ENCODE measurements at regions not wholly inside any gene's neighbourhood (a gene's known extent, or its start where the extent isn't known, plus 50 kb on each side); places are given as distances from the start of the nearest gene placed in this dataset.
A peak's percentile ranks its signal among the peaks of the same experiment; 100 is the strongest.
"Not testable (repeated sequence)": the region's sequence is repeated elsewhere in the genome, so short reads cannot be mapped to it uniquely, and the experiment has no call there.

- H3K27ac Mint-ChIP-seq (ENCODE audit: low read depth), result peak overlapping the region; percentile 86
- DNase-seq (ENCODE audit: low spot score in 2 of 2) (peak; percentile 14 to 52), ATAC-seq (replicated peaks; ENCODE audit: extremely low read depth, poor library complexity, severe bottlenecking) (peak; percentile 73)
- H3K9me3 Mint-ChIP-seq, result no peaks in the 10 kb centered on the region
- peaks cover 8% of the 10 kb centered on the region for H3K27me3 Mint-ChIP-seq
- H3K4me1 Mint-ChIP-seq, result peaks cover 20% of the 10 kb centered on the region
- H3K4me3 Mint-ChIP-seq, result peak overlapping the region; percentile 79
- H3K36me3 Mint-ChIP-seq (ENCODE audit: insufficient read depth), result peaks cover 6% of the 10 kb centered on the region
These were observed 575.8 kb downstream of the DACH1 start for GRCh38 chr13:71290963-71291841.

GRCh38 chr13:71289980-71290379 lies 577.0 kb downstream of the DACH1 start:
- H3K27ac Mint-ChIP-seq (ENCODE audit: low read depth); DNase-seq (ENCODE audit: low spot score in 2 of 2); ATAC-seq (replicated peaks; ENCODE audit: extremely low read depth, poor library complexity, severe bottlenecking); H3K9me3 Mint-ChIP-seq; H3K36me3 Mint-ChIP-seq (ENCODE audit: insufficient read depth): not testable (repeated sequence)
- Mint-ChIP-seq H3K27me3 (peaks cover 20% of the 10 kb centered on the region), H3K4me3 (peak overlapping the region; percentile 79), H3K4me1 (peaks cover 20% of the 10 kb centered on the region)

DNA sequence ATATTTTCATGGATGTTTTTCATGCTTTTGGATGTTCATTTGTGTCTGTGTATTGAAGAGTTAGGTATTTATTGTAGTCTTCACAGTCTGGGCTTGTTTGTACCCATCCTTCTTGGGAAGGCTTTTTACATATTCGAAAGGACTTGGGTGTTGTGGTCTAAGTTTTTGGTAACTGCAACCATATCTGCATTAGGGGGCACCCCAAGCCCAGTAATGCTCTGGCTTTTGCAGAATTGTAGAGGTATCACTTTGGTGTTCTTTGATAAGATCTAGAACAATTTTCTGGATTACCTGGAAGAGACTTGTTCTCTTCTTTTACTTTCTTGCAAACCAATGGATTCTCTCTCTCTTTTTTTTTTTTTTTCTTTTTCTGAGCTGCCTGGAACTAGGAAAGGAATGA lies 581.3 kb downstream of the DACH1 start:
- peaks cover 20% of the 10 kb centered on the region for H3K27me3 Mint-ChIP-seq
- ATAC-seq (replicated peaks; ENCODE audit: extremely low read depth, poor library complexity, severe bottlenecking) (no peak), DNase-seq (ENCODE audit: low spot score in 2 of 2) (no peak)
- H3K4me1 Mint-ChIP-seq, result peaks cover 7% of the 10 kb centered on the region
- no peaks in the 10 kb centered on the region for H3K36me3 Mint-ChIP-seq (ENCODE audit: insufficient read depth)
- H3K9me3 Mint-ChIP-seq, result no peaks in the 10 kb centered on the region
- H3K27ac Mint-ChIP-seq (ENCODE audit: low read depth), result peak overlapping the region; percentile 29
- no peak overlapping the region for H3K4me3 Mint-ChIP-seq

- Mint-ChIP-seq H3K27me3 (no peaks in the 10 kb centered on the region), H3K36me3 (ENCODE audit: insufficient read depth) (no peaks in the 10 kb centered on the region), H3K9me3 (no peaks in the 10 kb centered on the region), H3K27ac (ENCODE audit: low read depth) (no peak overlapping the region), H3K4me1 (no peaks in the 10 kb centered on the region), H3K4me3 (no peak overlapping the region)
- ATAC-seq (replicated peaks; ENCODE audit: extremely low read depth, poor library complexity, severe bottlenecking), result no peak
- no peak for DNase-seq (ENCODE audit: low spot score in 2 of 2)
These were observed 588.5 kb downstream of the DACH1 start for GRCh38 chr13:71278512-71278911.

DNA sequence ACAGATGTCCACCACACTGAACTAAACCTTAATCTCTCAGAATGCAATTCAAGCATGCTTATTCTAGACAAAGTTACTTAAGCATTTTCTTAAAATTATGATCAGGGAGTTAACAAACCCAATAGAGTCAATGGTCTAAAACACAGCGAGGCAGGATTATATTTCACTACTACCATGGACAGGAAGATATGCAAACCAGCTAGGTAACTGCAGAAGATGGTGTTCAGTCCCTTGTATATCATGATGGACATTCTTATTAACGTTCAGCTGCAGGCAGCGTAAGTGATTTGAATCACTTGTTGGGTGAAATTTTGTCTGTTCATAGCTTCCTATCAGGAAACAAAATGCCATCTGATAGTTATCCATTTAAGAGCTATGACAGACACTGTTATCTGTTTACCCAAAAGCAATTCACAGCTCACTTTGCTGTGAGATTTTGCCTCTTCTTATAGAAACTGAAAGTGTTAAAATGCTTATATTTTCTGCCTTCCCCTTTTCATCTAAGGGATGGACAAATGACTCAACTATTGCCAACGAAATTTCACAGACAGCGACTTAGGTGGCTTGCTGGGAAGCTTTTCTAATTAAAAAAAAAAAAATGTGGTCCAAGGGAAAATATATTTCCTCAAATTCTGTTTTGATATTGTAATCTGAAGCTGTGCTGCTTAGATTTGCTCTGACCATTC lies 591.9 kb downstream of the DACH1 start:
- H3K36me3 Mint-ChIP-seq (ENCODE audit: insufficient read depth), result no peaks in the 10 kb centered on the region
- ATAC-seq (replicated peaks; ENCODE audit: extremely low read depth, poor library complexity, severe bottlenecking) (no peak), DNase-seq (ENCODE audit: low spot score in 2 of 2) (no peak)
- H3K9me3 Mint-ChIP-seq, result no peaks in the 10 kb centered on the region
- H3K27ac Mint-ChIP-seq (ENCODE audit: low read depth), result no peak overlapping the region
- H3K4me1 Mint-ChIP-seq, result no peaks in the 10 kb centered on the region
- no peak overlapping the region for H3K4me3 Mint-ChIP-seq
- no peaks in the 10 kb centered on the region for H3K27me3 Mint-ChIP-seq

DNA sequence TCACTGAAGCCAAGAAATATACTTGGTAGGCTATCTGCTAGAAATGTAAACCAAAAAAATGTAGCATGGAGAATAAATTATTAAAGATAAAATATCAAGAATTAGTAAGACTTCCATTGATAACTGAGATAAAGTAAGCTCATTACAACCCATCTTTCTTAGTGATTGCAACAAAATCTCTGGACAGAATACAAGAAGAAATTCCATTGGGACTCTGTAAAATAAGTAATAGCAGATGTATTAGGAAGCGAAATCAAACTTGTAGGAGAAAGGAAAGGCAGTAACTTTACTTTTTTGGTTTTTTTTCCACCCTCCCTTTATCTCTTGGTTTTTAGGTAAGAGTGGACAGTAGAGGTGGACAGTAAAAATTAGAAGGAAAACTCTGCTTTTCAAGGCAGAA lies 605.7 kb downstream of the DACH1 start:
- H3K4me3 Mint-ChIP-seq, result no peak overlapping the region
- no peak for DNase-seq (ENCODE audit: low spot score in 2 of 2)
- no peaks in the 10 kb centered on the region for H3K4me1 Mint-ChIP-seq
- ATAC-seq (replicated peaks; ENCODE audit: extremely low read depth, poor library complexity, severe bottlenecking), result no peak
- no peaks in the 10 kb centered on the region for H3K9me3 Mint-ChIP-seq
- no peaks in the 10 kb centered on the region for H3K27me3 Mint-ChIP-seq
- no peaks in the 10 kb centered on the region for H3K36me3 Mint-ChIP-seq (ENCODE audit: insufficient read depth)
- no peak overlapping the region for H3K27ac Mint-ChIP-seq (ENCODE audit: low read depth)

DNA sequence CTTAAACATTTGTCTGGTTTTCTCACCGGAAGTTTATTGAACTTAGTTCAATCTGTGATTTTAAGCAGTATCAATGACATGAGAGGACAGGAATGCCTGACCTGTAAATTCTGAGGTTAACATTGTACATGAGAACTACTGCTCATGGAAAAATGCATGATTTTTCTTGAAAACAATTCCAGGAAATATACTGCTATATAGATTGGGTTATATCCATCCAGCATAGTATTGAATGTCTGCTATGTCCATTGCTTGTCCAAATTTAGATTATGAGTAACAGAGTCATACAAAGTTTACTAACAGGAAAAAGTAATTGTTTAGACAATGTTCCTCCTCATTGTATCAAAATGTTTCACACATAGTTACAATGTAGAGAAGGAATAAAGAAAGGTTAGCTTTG lies 606.8 kb downstream of the DACH1 start:
- Mint-ChIP-seq H3K27me3 (no peaks in the 10 kb centered on the region), H3K4me1 (no peaks in the 10 kb centered on the region), H3K4me3 (no peak overlapping the region), H3K36me3 (ENCODE audit: insufficient read depth) (no peaks in the 10 kb centered on the region), H3K27ac (ENCODE audit: low read depth) (no peak overlapping the region), H3K9me3 (no peaks in the 10 kb centered on the region)
- no peak for ATAC-seq (replicated peaks; ENCODE audit: extremely low read depth, poor library complexity, severe bottlenecking)
- no peak for DNase-seq (ENCODE audit: low spot score in 2 of 2)

DNA sequence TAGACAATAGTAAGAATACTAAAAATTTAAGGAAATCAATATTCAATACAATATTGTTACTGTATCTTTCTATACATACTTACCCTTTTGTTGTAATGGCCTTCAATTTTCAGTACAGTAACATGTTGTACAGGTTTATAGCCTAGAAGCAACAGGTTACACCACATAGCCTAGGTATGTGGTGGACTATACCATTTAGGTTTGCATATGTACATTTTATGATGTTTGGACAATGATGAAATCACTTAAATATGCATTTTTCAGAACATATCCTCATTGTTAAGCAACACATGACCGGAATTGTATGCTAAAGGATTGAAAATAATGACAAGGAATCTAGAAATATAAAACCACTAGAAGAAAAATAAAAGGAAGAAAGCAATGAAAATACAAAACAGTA lies 611.4 kb downstream of the DACH1 start:
- no peaks in the 10 kb centered on the region for H3K9me3 Mint-ChIP-seq
- no peak overlapping the region for H3K4me3 Mint-ChIP-seq
- H3K27me3 Mint-ChIP-seq, result no peaks in the 10 kb centered on the region
- DNase-seq (ENCODE audit: low spot score in 2 of 2) (no peak), ATAC-seq (replicated peaks; ENCODE audit: extremely low read depth, poor library complexity, severe bottlenecking) (no peak)
- H3K27ac Mint-ChIP-seq (ENCODE audit: low read depth), result no peak overlapping the region
- no peaks in the 10 kb centered on the region for H3K36me3 Mint-ChIP-seq (ENCODE audit: insufficient read depth)
- H3K4me1 Mint-ChIP-seq, result no peaks in the 10 kb centered on the region

- no peak for ATAC-seq (replicated peaks; ENCODE audit: extremely low read depth, poor library complexity, severe bottlenecking)
- no peaks in the 10 kb centered on the region for H3K36me3 Mint-ChIP-seq (ENCODE audit: insufficient read depth)
These were observed 612.6 kb downstream of the DACH1 start for GRCh38 chr13:71254384-71254783.

DNA sequence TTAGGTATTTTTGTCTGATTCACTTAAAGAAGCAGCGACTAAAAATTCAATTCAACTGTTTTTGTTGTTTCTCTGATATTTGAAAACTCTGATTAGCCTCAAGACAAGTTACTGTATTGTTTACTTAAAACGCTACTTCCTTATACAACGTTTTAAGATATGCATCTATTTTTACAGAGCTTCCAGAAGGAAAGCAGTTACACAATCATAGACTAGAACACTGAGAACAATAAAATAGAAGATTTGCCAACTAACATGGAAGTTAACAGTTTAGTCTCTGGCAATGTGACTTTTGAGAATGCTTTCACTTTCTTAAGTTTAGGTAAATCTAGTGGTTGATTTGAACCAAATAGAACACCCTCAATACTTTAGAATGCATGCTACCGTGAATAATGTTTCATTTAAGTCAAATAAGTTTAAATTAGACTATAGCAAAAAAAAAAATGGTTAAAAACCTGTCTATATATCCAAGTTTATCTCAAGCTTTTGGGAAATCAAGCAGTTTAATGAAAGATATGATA lies 614.8 kb downstream of the DACH1 start:
- no peak for DNase-seq (ENCODE audit: low spot score in 2 of 2)
- no peaks in the 10 kb centered on the region for H3K27me3 Mint-ChIP-seq
- H3K4me3 Mint-ChIP-seq, result no peak overlapping the region
- no peaks in the 10 kb centered on the region for H3K9me3 Mint-ChIP-seq
- no peak overlapping the region for H3K27ac Mint-ChIP-seq (ENCODE audit: low read depth)
- no peaks in the 10 kb centered on the region for H3K4me1 Mint-ChIP-seq
- ATAC-seq (replicated peaks; ENCODE audit: extremely low read depth, poor library complexity, severe bottlenecking), result no peak
- H3K36me3 Mint-ChIP-seq (ENCODE audit: insufficient read depth), result no peaks in the 10 kb centered on the region

More at GRCh38 chr13:71254384-71254783, 612.6 kb downstream of the DACH1 start:
- Mint-ChIP-seq H3K4me1 (no peaks in the 10 kb centered on the region), H3K27ac (ENCODE audit: low read depth) (no peak overlapping the region), H3K4me3 (no peak overlapping the region), H3K9me3 (no peaks in the 10 kb centered on the region), H3K27me3 (no peaks in the 10 kb centered on the region)
- DNase-seq (ENCODE audit: low spot score in 2 of 2), result no peak

GRCh38 chr13:71251292-71251951 lies 615.6 kb downstream of the DACH1 start:
- H3K27ac Mint-ChIP-seq (ENCODE audit: low read depth), result no peak overlapping the region
- H3K36me3 Mint-ChIP-seq (ENCODE audit: insufficient read depth), result no peaks in the 10 kb centered on the region
- no peak for ATAC-seq (replicated peaks; ENCODE audit: extremely low read depth, poor library complexity, severe bottlenecking)
- H3K4me1 Mint-ChIP-seq, result no peaks in the 10 kb centered on the region
- no peaks in the 10 kb centered on the region for H3K9me3 Mint-ChIP-seq
- H3K4me3 Mint-ChIP-seq, result no peak overlapping the region
- H3K27me3 Mint-ChIP-seq, result no peaks in the 10 kb centered on the region
- no peak for DNase-seq (ENCODE audit: low spot score in 2 of 2)

DNA sequence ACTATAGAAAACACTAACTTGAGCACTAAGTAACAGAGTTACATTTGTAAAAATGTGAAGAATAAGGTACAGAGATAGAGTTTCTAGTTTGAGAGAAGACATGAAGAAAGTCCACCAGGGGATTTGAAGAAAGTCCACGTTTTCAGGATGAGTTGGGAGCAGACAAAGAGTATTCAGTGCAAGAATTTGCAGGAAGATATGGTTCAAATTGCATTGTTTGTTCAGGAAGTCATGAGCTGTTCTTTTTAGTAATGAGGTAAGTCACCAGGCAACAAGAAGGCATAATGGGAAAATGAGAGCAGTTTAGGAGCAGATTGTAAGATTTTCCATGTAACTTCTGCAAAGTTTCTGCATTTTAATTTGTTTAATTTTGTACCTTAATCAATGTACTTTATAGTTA lies 618.0 kb downstream of the DACH1 start:
- ATAC-seq (replicated peaks; ENCODE audit: extremely low read depth, poor library complexity, severe bottlenecking), result no peak
- Mint-ChIP-seq H3K9me3 (no peaks in the 10 kb centered on the region), H3K27me3 (no peaks in the 10 kb centered on the region), H3K4me1 (no peaks in the 10 kb centered on the region), H3K36me3 (ENCODE audit: insufficient read depth) (no peaks in the 10 kb centered on the region), H3K27ac (ENCODE audit: low read depth) (no peak overlapping the region), H3K4me3 (no peak overlapping the region)
- DNase-seq (ENCODE audit: low spot score in 2 of 2), result no peak

Measured in central memory CD8-positive, alpha-beta T cell (primary cell).